Suprapubic skin (tissue), 4 donors: ENCODE measurements at regions not wholly inside any gene's neighbourhood (a gene's known extent, or its start where the extent isn't known, plus 50 kb on each side); places are given as distances from the start of the nearest gene placed in this dataset.

Experiments
- DNase-seq, 2 donors: peaks; one replicate each; pipeline ENCODE4 v3.0.0-alpha.2; 2019; ENCODE audit warnings: low spot score in 2 of 2
- H3K27ac ChIP-seq: fragments of 200-600 bp; sonication (generic); one replicate; pipeline ENCODE4 v1.5.1; 2019
- H3K27me3 ChIP-seq: fragments of 200-600 bp; sonication (generic); one replicate; pipeline ENCODE4 v1.5.1; 2019
- H3K36me3 ChIP-seq: fragments of 200-600 bp; sonication (generic); one replicate; pipeline ENCODE4 v1.5.1; 2019
- H3K4me1 ChIP-seq: fragments of 200-600 bp; sonication (generic); one replicate; pipeline ENCODE4 v1.5.1; 2019
- H3K4me3 ChIP-seq: fragments of 200-600 bp; sonication (generic); one replicate; pipeline ENCODE4 v1.5.1; 2019; ENCODE audit warnings: mild to moderate bottlenecking
- H3K9me3 ChIP-seq: fragments of 200-600 bp; sonication (generic); one replicate; pipeline ENCODE4 v1.5.1; 2019
- CTCF ChIP-seq, 2 donors: fragments of 200-600 bp in 1 of 2; fragments of 450-650 bp in 1 of 2; sonication (generic) in 1 of 2; IDR thresholded peaks; one replicate each; pipeline ENCODE4 v1.5.1; 2016 to 2019; ENCODE audit warnings: antibody characterized with exemption in 2 of 2, mild to moderate bottlenecking in 1 of 2, moderate library complexity in 1 of 2
- EP300 ChIP-seq: sonication (generic); formaldehyde crosslinking; IDR thresholded peaks from one replicate; pipeline ENCODE4 v1.6.1; 2017; ENCODE audit warnings: antibody characterized with exemption
- POLR2A ChIP-seq, 2 donors: fragments of 450-650 bp; IDR thresholded peaks; one replicate each; pipeline ENCODE4 v1.6.1; 2017; ENCODE audit warnings: antibody characterized with exemption in 2 of 2, mild to moderate bottlenecking in 2 of 2, moderate library complexity in 2 of 2
- POLR2AphosphoS5 ChIP-seq, 3 donors: sonication (generic); formaldehyde crosslinking; IDR thresholded peaks; one replicate each; pipeline ENCODE4 v1.6.1; 2017; ENCODE audit warnings: antibody characterized with exemption in 3 of 3
- WGBS: methylation state at CpG from one replicate; pipeline ENCODE4 v1.1.5; 2018; 5-methylcytosine and 5-hydroxymethylcytosine counted together

- no peaks in the 10 kb centered on the region for H3K9me3 ChIP-seq
- no peaks in the 10 kb centered on the region for H3K4me1 ChIP-seq
- no peak overlapping the region for H3K27ac ChIP-seq
- H3K36me3 ChIP-seq: no peaks in the 10 kb centered on the region
- no peak overlapping the region for H3K4me3 ChIP-seq
- TF ChIP-seq POLR2AphosphoS5 (IDR thresholded peaks at IDR 0.05): no peak
- no peaks in the 10 kb centered on the region for H3K27me3 ChIP-seq
- WGBS: 84% methylated on average over 7 of the region's 7 CpGs
- no peak for DNase-seq
Measured at GRCh38 chr20:60316476-60317158, 358.4 kb downstream of the CDH26 start.

GRCh38 chr20:60317401-60317800 is 359.2 kb downstream of the CDH26 start:
- WGBS: 80% methylated on average over 2 of the region's 3 CpGs
- no peak for DNase-seq
- TF ChIP-seq CTCF (IDR thresholded peaks at IDR 0.05) (no peak), EP300 (no peak), POLR2AphosphoS5 (IDR thresholded peaks at IDR 0.05) (no peak), POLR2A (IDR thresholded peaks at IDR 0.05) (no peak)

GRCh38 chr20:60321601-60322000 is 363.4 kb downstream of the CDH26 start:
- DNase-seq: no peak
- no peaks in the 10 kb centered on the region for H3K4me1 ChIP-seq
- H3K27me3 ChIP-seq: peaks cover 2% of the 10 kb centered on the region
- H3K36me3 ChIP-seq: no peaks in the 10 kb centered on the region
- H3K9me3 ChIP-seq: no peaks in the 10 kb centered on the region
- no peak overlapping the region for H3K4me3 ChIP-seq
- H3K27ac ChIP-seq: no peak overlapping the region
- no peak for TF ChIP-seq CTCF (IDR thresholded peaks at IDR 0.05)
- WGBS: 76% methylated on average over 3 of the region's 3 CpGs

More at GRCh38 chr20:60317401-60317800, 359.2 kb downstream of the CDH26 start:
- H3K36me3 ChIP-seq: no peaks in the 10 kb centered on the region
- H3K4me1 ChIP-seq: no peaks in the 10 kb centered on the region
- H3K27me3 ChIP-seq: no peaks in the 10 kb centered on the region
- H3K4me3 ChIP-seq: no peak overlapping the region
- no peaks in the 10 kb centered on the region for H3K9me3 ChIP-seq
- H3K27ac ChIP-seq: no peak overlapping the region

- Histone ChIP-seq H3K27ac (no peak overlapping the region), H3K27me3 (peaks cover 2% of the 10 kb centered on the region), H3K36me3 (no peaks in the 10 kb centered on the region), H3K4me1 (no peaks in the 10 kb centered on the region), H3K9me3 (no peaks in the 10 kb centered on the region), H3K4me3 (no peak overlapping the region)
- TF ChIP-seq EP300: no peak
- no peak for TF ChIP-seq CTCF (IDR thresholded peaks at IDR 0.05)
- WGBS: 80% methylated on average over 5 of the region's 5 CpGs
- DNase-seq: no peak
Measured at GRCh38 chr20:60326821-60327220, 368.6 kb downstream of the CDH26 start.

GRCh38 chr20:60327971-60328660 is 369.9 kb downstream of the CDH26 start:
- Histone ChIP-seq H3K27ac (no peak overlapping the region), H3K4me1 (no peaks in the 10 kb centered on the region), H3K4me3 (no peak overlapping the region), H3K27me3 (peaks cover under 1% of the 10 kb centered on the region), H3K36me3 (no peaks in the 10 kb centered on the region), H3K9me3 (no peaks in the 10 kb centered on the region)
- no peak for TF ChIP-seq POLR2A (IDR thresholded peaks at IDR 0.05)
- no peak for TF ChIP-seq EP300
- no peak for TF ChIP-seq POLR2AphosphoS5 (IDR thresholded peaks at IDR 0.05)
- TF ChIP-seq CTCF (IDR thresholded peaks at IDR 0.05): no peak
- DNase-seq: no peak
- WGBS: 82% methylated on average over 2 of the region's 4 CpGs
